Aorta (tissue), 5 donors: ENCODE measurements at regions not wholly inside any gene's neighbourhood (a gene's known extent, or its start where the extent isn't known, plus 50 kb on each side); places are given as distances from the start of the nearest gene placed in this dataset.

Source experiments
- ATAC-seq: fragments of 200-7000 bp; cut with Tn5 transposase; one replicate; pipeline ENCODE4 v1.9.1; 2022; ENCODE audit warnings: moderate library complexity; ENCODE audit not compliant: low FRiP score
- DNase-seq, 2 donors: peaks; one replicate each; pipeline ENCODE4 v3.0.0-alpha.2; 2020
- H3K27ac ChIP-seq, 2 donors: one replicate each; pipeline ENCODE4 v1.5.1; 2013; ENCODE audit warnings: low read length in 2 of 2, mild to moderate bottlenecking in 2 of 2, moderate library complexity in 2 of 2, control low read depth in 1 of 2, inconsistent platforms in 1 of 2, low read depth in 1 of 2
- H3K27me3 ChIP-seq, 2 donors: one replicate each; pipeline ENCODE4 v1.6.1; 2013; ENCODE audit warnings: control low read depth in 1 of 2, low read length in 1 of 2, mild to moderate bottlenecking in 1 of 2, moderate library complexity in 1 of 2; ENCODE audit not compliant: insufficient read depth in 2 of 2, control insufficient read depth in 1 of 2
- H3K36me3 ChIP-seq, 2 donors: one replicate each; pipeline ENCODE4 v1.6.1; 2013; ENCODE audit warnings: control low read depth in 1 of 2, low read length in 1 of 2, mild to moderate bottlenecking in 1 of 2; ENCODE audit not compliant: insufficient read depth in 2 of 2, control insufficient read depth in 1 of 2
- H3K4me1 ChIP-seq, 2 donors: one replicate each; pipeline ENCODE4 v1.6.1; 2013; ENCODE audit warnings: low read length in 2 of 2, control low read depth in 1 of 2, mild to moderate bottlenecking in 1 of 2, moderate library complexity in 1 of 2; ENCODE audit not compliant: insufficient read depth in 2 of 2, control insufficient read depth in 1 of 2
- H3K4me3 ChIP-seq, 2 donors: one replicate each; pipeline ENCODE4 v1.5.1; 2013; ENCODE audit warnings: low read length in 2 of 2, control low read depth in 1 of 2, mild to moderate bottlenecking in 1 of 2
- H3K9me3 ChIP-seq: one replicate; pipeline ENCODE4 v1.6.1; 2013; ENCODE audit warnings: mild to moderate bottlenecking, low read length; ENCODE audit not compliant: control insufficient read depth
- WGBS, 2 donors: extraction: QIAGEN DNeasy Blood & Tissue Kit; methylation state at CpG; one replicate each; pipeline ENCODE4 v1.1.7; 2013; 5-methylcytosine and 5-hydroxymethylcytosine counted together
- intact Hi-C, 2 donors: fragments of 100-400 bp; cut with DNase I; formaldehyde crosslinking; loops; one replicate each; pipeline versions ENCODE4 v1.14.2 to v1.15.0; 2022
- donor health status: healthy with polysubstance abuse.
- donor health status: Bipolar disorder and iron deficiency.
- donor health status: DM: no; HTN: no; CAD: no.
- donor health status: DM: no; HTN: no; CAD: no.
- donor health status: DM: yes; HTN: yes; CAD: no.

DNA sequence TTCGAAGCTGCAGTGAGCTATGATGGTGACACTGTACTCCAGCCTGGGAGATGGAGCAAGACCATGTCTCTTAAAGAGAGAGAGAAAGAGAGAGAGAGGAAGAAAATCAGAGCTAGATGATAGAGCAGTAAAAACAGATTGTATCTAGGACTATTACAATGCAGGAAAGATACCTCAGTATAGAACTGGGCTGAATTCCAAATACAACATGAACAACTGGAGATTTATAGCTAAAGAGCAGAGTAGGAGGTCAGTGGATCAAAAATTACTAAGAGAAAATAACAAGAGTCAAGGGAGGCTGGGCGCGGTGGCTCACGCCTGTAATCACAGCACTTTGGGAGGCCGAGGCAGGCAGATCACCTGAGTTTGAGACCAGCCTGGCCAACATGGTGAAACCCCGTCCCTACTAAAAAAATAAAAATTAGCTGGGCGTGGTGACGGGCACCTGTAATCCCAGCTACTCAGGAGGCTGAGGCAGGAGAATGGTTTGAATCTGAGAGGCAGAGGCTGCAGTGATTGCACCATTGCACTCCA lies 100.7 kb upstream of the MSH6 start:
- no peak overlapping the region for H3K27ac ChIP-seq
- no peaks in the 10 kb centered on the region for H3K9me3 ChIP-seq
- no peaks in the 10 kb centered on the region for H3K27me3 ChIP-seq
- H3K4me1 ChIP-seq = no peaks in the 10 kb centered on the region
- no peak for DNase-seq
- no peaks in the 10 kb centered on the region for H3K36me3 ChIP-seq
- no peak for ATAC-seq
- intact Hi-C loops = no loop called here
- WGBS, 2 donors = 84 to 87% methylated on average over 8 of the region's 8 CpGs
- no peak overlapping the region for H3K4me3 ChIP-seq

DNA sequence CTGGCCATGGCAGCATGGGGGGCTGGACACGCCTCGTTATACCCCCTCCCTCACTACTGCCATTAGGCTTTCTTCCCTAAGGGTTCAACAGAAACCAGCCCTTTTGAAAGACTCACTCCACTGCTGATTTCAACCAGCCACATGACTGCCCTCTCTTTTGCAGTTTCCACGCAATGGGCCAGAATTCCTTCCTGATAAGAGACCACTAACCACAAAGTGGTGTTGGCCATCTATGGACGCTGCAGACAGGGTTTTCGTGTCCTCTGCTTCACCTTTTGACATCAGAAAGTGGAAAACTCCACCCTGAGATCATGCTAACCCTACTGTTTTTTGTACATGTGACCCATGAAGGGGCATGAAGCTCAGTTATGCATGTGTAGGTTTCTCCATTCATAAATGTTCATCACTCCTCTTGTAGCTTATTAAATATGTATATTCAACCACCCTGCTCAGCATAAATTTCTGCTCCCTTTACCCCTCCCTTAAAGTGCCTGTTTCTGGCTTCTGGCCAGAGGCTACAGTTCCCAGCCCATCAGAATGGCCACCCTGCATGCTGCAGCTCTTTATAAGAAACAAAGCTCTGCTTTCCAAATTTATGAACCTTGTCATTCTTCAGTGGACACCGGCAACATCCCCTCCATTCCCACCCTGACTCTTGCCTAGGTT lies 105.6 kb upstream of the KCNK12 start:
- no peak for DNase-seq
- 74 to 79% methylated on average over 6 of the region's 6 CpGs for WGBS, 2 donors

DNA sequence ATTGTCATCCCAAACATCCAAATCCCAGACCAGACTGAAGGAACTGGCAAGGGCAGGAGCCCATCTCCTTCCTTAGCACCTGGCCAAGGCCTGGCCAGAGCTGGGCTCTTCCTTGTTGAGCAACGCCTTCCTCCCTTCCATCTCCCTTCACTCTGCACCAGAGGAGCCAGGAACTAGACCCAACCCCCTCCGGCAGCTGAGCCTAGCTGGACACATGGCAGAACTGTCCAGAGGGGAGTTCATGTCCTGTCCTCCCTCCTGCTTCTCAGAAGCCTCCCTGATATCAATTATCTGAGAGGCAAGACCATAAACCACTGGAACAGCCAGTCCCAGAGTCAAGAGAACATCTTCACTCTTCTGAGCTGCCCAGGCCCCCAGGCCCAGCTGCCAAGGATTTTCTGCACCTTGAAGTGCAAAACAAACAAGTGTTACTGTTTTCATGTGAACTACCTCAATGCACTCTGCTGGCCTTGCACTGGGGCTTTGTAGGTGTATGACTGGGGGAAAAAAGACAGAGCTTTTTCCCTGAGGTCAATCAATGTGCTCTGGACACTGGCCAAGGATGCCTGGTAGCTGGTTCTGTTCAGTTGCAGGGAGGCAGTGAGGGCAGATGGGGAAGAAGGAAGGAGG lies 104.5 kb upstream of the KCNK12 start:
- DNase-seq (no peak), ATAC-seq (no peak)
- WGBS, 2 donors = 84 to 87% methylated on average over 2 of the region's 2 CpGs
- H3K4me3 ChIP-seq = no peak overlapping the region
- H3K27me3 ChIP-seq = no peaks in the 10 kb centered on the region
- H3K36me3 ChIP-seq = no peaks in the 10 kb centered on the region
- H3K27ac ChIP-seq = no peak overlapping the region
- no peaks in the 10 kb centered on the region for H3K4me1 ChIP-seq
- intact Hi-C loops = no loop called here
- no peaks in the 10 kb centered on the region for H3K9me3 ChIP-seq

More for the DNA sequence above, 105.6 kb upstream of the KCNK12 start:
- Histone ChIP-seq H3K27ac (no peak overlapping the region), H3K36me3 (no peaks in the 10 kb centered on the region), H3K27me3 (no peaks in the 10 kb centered on the region), H3K4me3 (no peak overlapping the region), H3K9me3 (no peaks in the 10 kb centered on the region), H3K4me1 (no peaks in the 10 kb centered on the region)
- intact Hi-C loops = no loop called here
- no peak for ATAC-seq

DNA sequence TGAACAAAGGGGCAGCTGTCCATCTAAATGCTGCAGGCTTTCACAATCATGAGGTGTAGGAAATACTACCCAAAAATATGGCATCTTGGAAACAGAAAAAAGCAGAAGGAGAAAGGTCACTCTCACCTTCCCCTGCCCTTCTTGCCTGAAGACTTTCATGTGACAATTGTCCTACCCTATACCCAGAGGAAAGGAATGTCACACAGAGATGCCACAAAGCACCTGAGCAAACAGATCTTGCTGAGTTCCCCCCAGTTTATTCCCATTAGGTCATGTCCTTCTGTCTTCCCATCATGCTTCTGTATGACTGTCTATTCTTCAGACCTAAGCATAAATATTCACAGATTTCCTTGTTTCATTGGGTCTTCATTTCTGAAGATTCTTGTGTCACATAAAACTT lies 95.5 kb upstream of the KCNK12 start:
- Histone ChIP-seq H3K27ac (no peak overlapping the region), H3K27me3 (no peaks in the 10 kb centered on the region), H3K36me3 (no peaks in the 10 kb centered on the region), H3K4me3 (no peak overlapping the region), H3K4me1 (no peaks in the 10 kb centered on the region), H3K9me3 (no peaks in the 10 kb centered on the region)
- intact Hi-C loops = no loop called here
- no peak for ATAC-seq
- no peak for DNase-seq

DNA sequence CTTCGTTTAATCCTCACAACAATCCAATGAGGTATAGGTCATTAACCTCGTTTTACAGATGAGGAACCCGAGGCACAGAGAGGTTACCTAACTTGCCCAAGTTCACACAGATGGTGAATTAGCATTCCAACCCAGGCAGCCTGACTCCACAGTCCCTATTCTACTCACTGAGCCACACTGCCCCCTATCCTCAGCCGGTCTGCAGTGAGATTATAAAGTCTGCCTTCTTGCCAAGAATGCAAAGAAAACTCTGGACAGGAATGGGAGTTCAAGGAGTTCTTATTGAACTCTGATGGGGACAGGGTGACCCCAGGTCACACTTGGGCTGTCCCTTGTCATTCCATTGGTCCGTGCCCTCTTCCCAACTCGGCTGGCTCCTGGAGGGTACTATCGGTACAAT lies 94.0 kb upstream of the KCNK12 start:
- H3K9me3 ChIP-seq = no peaks in the 10 kb centered on the region
- WGBS, 2 donors = 60 to 63% methylated on average over 7 of the region's 7 CpGs
- no peak for ATAC-seq

DNA sequence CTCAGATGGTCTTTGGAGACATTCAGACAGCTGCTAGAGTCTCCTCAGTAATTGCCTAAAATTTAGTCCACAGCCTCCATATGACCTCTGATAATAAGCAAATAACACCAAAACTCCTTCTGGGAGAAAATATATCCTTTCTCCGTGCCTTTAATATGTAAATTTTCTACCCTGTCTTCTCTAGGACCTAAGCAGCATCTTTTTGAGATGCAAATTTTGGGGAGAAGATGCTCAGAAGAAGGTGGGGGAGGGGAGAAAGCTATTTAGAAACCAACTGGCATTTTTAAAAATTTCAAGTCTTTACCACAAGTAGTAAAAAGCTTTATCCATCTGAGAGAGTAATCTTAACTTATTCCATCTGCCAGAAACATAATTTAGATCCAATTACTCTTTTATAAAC lies 91.8 kb upstream of the KCNK12 start:
- no peak for ATAC-seq
- Histone ChIP-seq H3K36me3 (no peaks in the 10 kb centered on the region), H3K4me3 (no peak overlapping the region), H3K27me3 (no peaks in the 10 kb centered on the region), H3K27ac (no peak overlapping the region), H3K4me1 (no peaks in the 10 kb centered on the region), H3K9me3 (no peaks in the 10 kb centered on the region)
- intact Hi-C loops = no loop called here
- DNase-seq = no peak
- WGBS, 2 donors = 57% methylated on average over 1 of the region's 1 CpG

More for the DNA sequence above, 94.0 kb upstream of the KCNK12 start:
- no peak overlapping the region for H3K27ac ChIP-seq
- DNase-seq = no peak
- no peaks in the 10 kb centered on the region for H3K27me3 ChIP-seq
- H3K36me3 ChIP-seq = no peaks in the 10 kb centered on the region
- H3K4me3 ChIP-seq = no peak overlapping the region
- no peaks in the 10 kb centered on the region for H3K4me1 ChIP-seq
- intact Hi-C loops = no loop called here

DNA sequence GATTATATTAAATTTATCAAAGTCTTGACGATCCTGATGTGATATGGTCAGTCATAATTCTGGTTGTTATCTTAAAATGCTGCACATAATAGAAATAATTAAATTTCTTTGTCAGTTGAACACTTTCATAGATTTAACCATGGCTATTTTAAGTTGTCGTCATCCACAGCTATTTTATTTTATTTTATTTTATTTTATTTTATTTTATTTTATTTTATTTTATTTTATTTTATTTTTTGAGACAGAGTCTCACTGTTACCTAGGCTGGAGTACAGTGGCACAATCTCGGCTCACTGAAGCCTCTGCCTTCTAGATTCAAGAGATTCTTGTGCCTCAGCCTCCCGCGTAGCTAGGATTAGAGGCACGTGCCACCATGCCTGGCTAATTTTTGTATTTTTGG lies 90.5 kb upstream of the KCNK12 start:
- H3K36me3 ChIP-seq = no peaks in the 10 kb centered on the region
- intact Hi-C loops = no loop called here
- no peak overlapping the region for H3K27ac ChIP-seq
- DNase-seq = no peak
- no peaks in the 10 kb centered on the region for H3K4me1 ChIP-seq
- 93 to 95% methylated on average over 6 of the region's 6 CpGs for WGBS, 2 donors
- no peak for ATAC-seq
- H3K27me3 ChIP-seq = no peaks in the 10 kb centered on the region
- no peaks in the 10 kb centered on the region for H3K9me3 ChIP-seq
- H3K4me3 ChIP-seq = no peak overlapping the region

DNA sequence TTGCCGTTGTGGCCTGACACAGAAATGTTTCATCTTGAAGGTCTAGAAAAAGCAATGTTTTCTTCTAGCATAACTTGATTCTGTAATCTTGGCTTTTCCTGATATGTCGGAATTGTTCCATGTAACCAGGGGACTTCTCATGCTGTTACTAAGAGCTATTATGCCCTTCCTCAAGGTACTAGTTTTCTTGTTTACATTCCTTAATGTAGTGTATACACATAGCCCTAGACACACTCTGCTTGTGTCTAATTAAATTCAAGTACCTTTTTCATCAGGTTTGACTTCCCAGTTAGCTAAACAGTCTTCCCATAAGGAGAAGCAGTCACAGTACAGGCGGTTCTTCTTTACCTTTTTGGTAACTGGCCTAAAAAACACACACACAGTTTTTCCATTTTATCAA lies 89.4 kb upstream of the KCNK12 start:
- Histone ChIP-seq H3K36me3 (no peaks in the 10 kb centered on the region), H3K4me3 (no peak overlapping the region), H3K9me3 (no peaks in the 10 kb centered on the region), H3K27ac (no peak overlapping the region), H3K27me3 (no peaks in the 10 kb centered on the region), H3K4me1 (no peaks in the 10 kb centered on the region)
- DNase-seq (no peak), ATAC-seq (no peak)
- WGBS, 2 donors = 62 to 66% methylated on average over 3 of the region's 3 CpGs
- intact Hi-C loops = no loop called here

DNA sequence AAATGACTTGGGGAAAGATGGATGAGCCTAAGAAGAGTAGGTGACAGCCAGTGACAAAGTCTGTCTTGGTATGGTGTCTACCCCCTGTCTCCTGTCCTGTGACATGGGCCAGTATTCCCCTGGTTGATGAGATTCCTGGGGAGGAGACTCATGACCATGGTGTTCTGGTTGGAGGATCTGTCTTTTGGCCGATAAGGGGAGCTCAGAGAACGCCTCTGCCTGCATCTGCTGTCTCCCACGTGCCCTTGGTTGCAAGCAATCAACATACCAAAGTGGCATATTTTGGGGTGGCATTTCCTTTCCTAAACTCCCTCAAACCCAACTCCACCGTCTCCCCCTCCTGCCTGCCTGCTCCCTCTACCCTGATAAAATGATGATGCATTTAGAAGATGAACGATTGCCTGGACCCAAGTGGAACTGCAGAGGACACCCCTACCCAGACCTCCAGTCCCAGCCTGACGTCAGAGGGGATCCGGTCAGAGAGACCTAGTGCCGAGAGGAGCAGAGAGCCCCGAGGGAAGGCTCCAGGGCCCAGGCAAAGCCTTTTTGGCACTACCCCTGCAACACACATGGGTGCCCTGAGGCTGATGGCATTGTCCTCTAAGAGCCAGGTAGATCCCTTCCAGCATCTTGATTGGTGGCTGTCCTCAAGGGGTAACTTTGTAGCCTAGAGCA lies 88.0 kb upstream of the KCNK12 start:
- no peak overlapping the region for H3K27ac ChIP-seq
- no peaks in the 10 kb centered on the region for H3K4me1 ChIP-seq
- no peaks in the 10 kb centered on the region for H3K9me3 ChIP-seq
- H3K4me3 ChIP-seq = no peak overlapping the region
- intact Hi-C loops = no loop called here
- ATAC-seq (no peak), DNase-seq (no peak)
- 86% methylated on average over 9 of the region's 9 CpGs for WGBS, 2 donors
- no peaks in the 10 kb centered on the region for H3K27me3 ChIP-seq
- no peaks in the 10 kb centered on the region for H3K36me3 ChIP-seq
